Tibial nerve (tissue), 4 donors: ENCODE measurements at regions not wholly inside any gene's neighbourhood (a gene's known extent, or its start where the extent isn't known, plus 50 kb on each side); places are given as distances from the start of the nearest gene placed in this dataset. TPM values are rescaled to one million over a fixed set of nuclear protein-coding genes. Genes with fewer than 3 reads are reported as not detected.

Source experiments
- DNase-seq, 2 donors: peaks; one replicate each; pipeline ENCODE4 v3.0.0-alpha.2; 2019; ENCODE audit warnings: low spot score in 2 of 2
- H3K27ac ChIP-seq, 4 donors: fragments of 200-600 bp; sonication (generic) in 3 of 4; one replicate each; pipeline ENCODE4 v1.5.1; 2017 to 2019; ENCODE audit warnings: mild to moderate bottlenecking in 1 of 4
- H3K27me3 ChIP-seq, 2 donors: fragments of 200-600 bp; sonication (generic) in 1 of 2; one replicate each; pipeline versions ENCODE4 v1.5.1 to v1.6.0; 2017 to 2019
- H3K36me3 ChIP-seq, 3 donors: fragments of 200-600 bp; sonication (generic); one replicate each; pipeline ENCODE4 v1.5.1; 2018 to 2019
- H3K4me1 ChIP-seq, 4 donors: fragments of 200-600 bp; sonication (generic) in 3 of 4; one replicate each; pipeline ENCODE4 v1.5.1; 2017 to 2019
- H3K4me3 ChIP-seq, 4 donors: fragments of 200-600 bp; sonication (generic) in 3 of 4; one replicate each; pipeline ENCODE4 v1.5.1; 2017 to 2019; ENCODE audit warnings: mild to moderate bottlenecking in 1 of 4, moderate library complexity in 1 of 4
- H3K9me3 ChIP-seq, 4 donors: fragments of 200-600 bp; sonication (generic) in 3 of 4; one replicate each; pipeline ENCODE4 v1.5.1; 2017 to 2019
- EP300 ChIP-seq, 2 donors: sonication (generic); formaldehyde crosslinking; IDR thresholded peaks; one replicate each; pipeline ENCODE4 v1.6.1; 2017; ENCODE audit warnings: antibody characterized with exemption in 2 of 2, mild to moderate bottlenecking in 1 of 2
- POLR2A ChIP-seq, 2 donors: fragments of 450-650 bp; IDR thresholded peaks; one replicate each; pipeline ENCODE4 v1.6.1; 2017; ENCODE audit warnings: antibody characterized with exemption in 2 of 2, mild to moderate bottlenecking in 2 of 2, moderate library complexity in 2 of 2
- WGBS, 2 donors: methylation state at CpG; one replicate each; pipeline ENCODE4 v1.1.5; 2018; 5-methylcytosine and 5-hydroxymethylcytosine counted together
- small RNA-seq: library from RNA; depleted of rRNA; stranded (forward); fragments of <200 nt; gene quantifications from one replicate; pipeline ENCODE3, GENCODE V24; 2016
- TF ChIP-seq, protein P1 (sequence below), 5 experiments: fragments of 200-600 bp in 3 of 5; fragments of 450-650 bp in 2 of 5; sonication (generic) in 3 of 5; IDR thresholded peaks; one replicate each; pipeline ENCODE4 v1.5.1; 2016 to 2019; ENCODE audit warnings: antibody characterized with exemption in 5 of 5, mild to moderate bottlenecking in 3 of 5, moderate library complexity in 2 of 5

DNA sequence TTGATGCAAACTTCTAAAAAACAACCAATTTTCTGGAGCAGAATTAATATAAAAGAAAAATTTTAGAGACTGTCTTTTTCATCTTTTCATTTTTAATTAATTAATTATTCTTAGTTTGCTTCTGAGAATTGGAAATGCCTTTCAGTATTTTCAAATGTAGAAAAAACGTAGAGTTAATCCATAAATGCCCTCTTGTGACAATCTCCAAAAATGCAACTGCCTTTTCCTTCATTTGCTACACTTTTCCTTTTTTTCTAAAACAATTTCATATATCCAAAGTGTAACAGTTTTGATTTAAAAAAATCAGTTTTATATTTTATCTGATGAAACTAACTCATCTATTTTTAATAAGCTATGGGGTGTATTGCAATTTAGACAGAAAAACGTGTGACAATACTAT is 409.3 kb downstream of the PRKD1 start:
- 21 to 26% methylated on average over 2 of the region's 2 CpGs for WGBS, 2 donors
- Histone ChIP-seq H3K36me3 (no peaks in the 10 kb centered on the region), H3K4me1 (no peaks in the 10 kb centered on the region), H3K4me3 (no peak overlapping the region), H3K27ac (no peak overlapping the region), H3K27me3 (no peaks in the 10 kb centered on the region), H3K9me3 (no peaks in the 10 kb centered on the region)
- TF ChIP-seq POLR2A (IDR thresholded peaks at IDR 0.05) (no peak), EP300 (IDR thresholded peaks at IDR 0.05) (no peak)
- TF ChIP-seq, protein P1, sequence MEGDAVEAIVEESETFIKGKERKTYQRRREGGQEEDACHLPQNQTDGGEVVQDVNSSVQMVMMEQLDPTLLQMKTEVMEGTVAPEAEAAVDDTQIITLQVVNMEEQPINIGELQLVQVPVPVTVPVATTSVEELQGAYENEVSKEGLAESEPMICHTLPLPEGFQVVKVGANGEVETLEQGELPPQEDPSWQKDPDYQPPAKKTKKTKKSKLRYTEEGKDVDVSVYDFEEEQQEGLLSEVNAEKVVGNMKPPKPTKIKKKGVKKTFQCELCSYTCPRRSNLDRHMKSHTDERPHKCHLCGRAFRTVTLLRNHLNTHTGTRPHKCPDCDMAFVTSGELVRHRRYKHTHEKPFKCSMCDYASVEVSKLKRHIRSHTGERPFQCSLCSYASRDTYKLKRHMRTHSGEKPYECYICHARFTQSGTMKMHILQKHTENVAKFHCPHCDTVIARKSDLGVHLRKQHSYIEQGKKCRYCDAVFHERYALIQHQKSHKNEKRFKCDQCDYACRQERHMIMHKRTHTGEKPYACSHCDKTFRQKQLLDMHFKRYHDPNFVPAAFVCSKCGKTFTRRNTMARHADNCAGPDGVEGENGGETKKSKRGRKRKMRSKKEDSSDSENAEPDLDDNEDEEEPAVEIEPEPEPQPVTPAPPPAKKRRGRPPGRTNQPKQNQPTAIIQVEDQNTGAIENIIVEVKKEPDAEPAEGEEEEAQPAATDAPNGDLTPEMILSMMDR (IDR thresholded peaks at IDR 0.05), result peak in 1 of 5 experiments; percentile 29
- no peak for DNase-seq

GRCh38 chr14:29521526-29522137 is 406.0 kb downstream of the PRKD1 start:
- Histone ChIP-seq H3K27me3 (no peaks in the 10 kb centered on the region), H3K4me3 (no peak overlapping the region), H3K9me3 (no peaks in the 10 kb centered on the region), H3K27ac (no peak overlapping the region), H3K4me1 (no peaks in the 10 kb centered on the region), H3K36me3 (no peaks in the 10 kb centered on the region)
- 37 to 41% methylated on average over 2 of the region's 2 CpGs for WGBS, 2 donors
- TF ChIP-seq POLR2A (IDR thresholded peaks at IDR 0.05) (no peak), EP300 (IDR thresholded peaks at IDR 0.05) (no peak)
- TF ChIP-seq, protein P1 (IDR thresholded peaks at IDR 0.05), result no peak
- no peak for DNase-seq

Small RNAs in the stretch of these regions (small RNA-seq; reads per million reads assigned to genes)
- gene RF00019 (not detected), gene RNU11-5P (not detected), gene RNU6-864P (not detected)
